ENCODE measurements at regions not wholly inside any gene's neighbourhood (a gene's known extent, or its start where the extent isn't known, plus 50 kb on each side); places are given as distances from the start of the nearest gene placed in this dataset.

DNA sequence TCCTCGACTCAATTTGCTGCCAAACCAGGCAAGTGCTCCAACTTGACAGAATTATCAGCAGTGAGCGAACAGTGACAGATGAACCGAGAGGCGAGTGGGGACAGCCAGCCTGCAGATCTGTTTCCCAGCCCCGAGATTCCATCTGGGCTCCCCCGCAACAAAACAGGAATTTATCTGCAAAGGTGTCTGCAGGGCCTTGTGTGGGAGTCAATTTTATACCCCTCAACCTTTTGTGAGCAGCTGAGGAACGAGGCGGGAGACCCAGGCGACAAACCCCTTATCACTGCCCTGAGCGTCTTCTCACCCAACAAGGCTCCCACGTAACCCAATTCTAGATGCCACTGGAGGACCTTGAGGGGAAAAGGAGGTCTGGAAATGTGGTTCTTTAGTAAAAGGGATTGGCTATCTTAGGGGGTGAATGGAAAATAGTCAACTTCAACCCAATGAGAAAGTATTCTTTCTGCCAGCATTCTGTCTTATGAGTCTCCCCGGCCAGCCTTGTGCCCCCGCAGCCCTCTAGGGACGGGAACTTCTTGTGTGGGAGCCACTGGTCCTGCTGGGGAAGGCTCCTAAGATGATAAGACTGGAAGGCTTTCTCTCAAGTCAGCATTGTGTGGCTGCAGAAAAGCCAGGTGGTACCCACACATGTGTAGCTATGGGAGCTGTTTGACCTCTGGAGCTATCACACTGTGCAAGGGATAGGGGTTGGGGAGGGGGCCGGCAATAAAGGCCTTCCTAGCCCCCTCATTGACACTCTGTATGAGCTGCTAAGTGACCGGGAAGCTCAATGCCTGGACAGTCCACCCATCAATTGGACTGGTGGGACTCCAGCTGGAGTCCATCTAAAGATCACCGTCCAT is 527.9 kb downstream of the SHQ1 start:
- H3K4me1 ChIP-seq = peaks cover 0 to 10% (median 3%) of the 10 kb centered on the region in 4 donors
- no peaks in the 10 kb centered on the region for H3K9me3 ChIP-seq
- TF ChIP-seq, protein P1, sequence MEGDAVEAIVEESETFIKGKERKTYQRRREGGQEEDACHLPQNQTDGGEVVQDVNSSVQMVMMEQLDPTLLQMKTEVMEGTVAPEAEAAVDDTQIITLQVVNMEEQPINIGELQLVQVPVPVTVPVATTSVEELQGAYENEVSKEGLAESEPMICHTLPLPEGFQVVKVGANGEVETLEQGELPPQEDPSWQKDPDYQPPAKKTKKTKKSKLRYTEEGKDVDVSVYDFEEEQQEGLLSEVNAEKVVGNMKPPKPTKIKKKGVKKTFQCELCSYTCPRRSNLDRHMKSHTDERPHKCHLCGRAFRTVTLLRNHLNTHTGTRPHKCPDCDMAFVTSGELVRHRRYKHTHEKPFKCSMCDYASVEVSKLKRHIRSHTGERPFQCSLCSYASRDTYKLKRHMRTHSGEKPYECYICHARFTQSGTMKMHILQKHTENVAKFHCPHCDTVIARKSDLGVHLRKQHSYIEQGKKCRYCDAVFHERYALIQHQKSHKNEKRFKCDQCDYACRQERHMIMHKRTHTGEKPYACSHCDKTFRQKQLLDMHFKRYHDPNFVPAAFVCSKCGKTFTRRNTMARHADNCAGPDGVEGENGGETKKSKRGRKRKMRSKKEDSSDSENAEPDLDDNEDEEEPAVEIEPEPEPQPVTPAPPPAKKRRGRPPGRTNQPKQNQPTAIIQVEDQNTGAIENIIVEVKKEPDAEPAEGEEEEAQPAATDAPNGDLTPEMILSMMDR (IDR thresholded peaks at IDR 0.05) = no peak
- TF ChIP-seq EP300 (IDR thresholded peaks at IDR 0.05) (no peak), POLR2A (IDR thresholded peaks at IDR 0.05) (no peak), POLR2AphosphoS5 (IDR thresholded peaks at IDR 0.05) (no peak)
- no peak overlapping the region for H3K27ac ChIP-seq
- ATAC-seq (ENCODE audit: low FRiP score in 2 of 2) (no peak), DNase-seq (no peak)
- H3K27me3 ChIP-seq = no peaks in the 10 kb centered on the region
- WGBS, 2 donors = 82 to 88% methylated on average over 17 of the region's 17 CpGs
- H3K4me3 ChIP-seq = no peak overlapping the region
- H3K36me3 ChIP-seq = no peaks in the 10 kb centered on the region

DNA sequence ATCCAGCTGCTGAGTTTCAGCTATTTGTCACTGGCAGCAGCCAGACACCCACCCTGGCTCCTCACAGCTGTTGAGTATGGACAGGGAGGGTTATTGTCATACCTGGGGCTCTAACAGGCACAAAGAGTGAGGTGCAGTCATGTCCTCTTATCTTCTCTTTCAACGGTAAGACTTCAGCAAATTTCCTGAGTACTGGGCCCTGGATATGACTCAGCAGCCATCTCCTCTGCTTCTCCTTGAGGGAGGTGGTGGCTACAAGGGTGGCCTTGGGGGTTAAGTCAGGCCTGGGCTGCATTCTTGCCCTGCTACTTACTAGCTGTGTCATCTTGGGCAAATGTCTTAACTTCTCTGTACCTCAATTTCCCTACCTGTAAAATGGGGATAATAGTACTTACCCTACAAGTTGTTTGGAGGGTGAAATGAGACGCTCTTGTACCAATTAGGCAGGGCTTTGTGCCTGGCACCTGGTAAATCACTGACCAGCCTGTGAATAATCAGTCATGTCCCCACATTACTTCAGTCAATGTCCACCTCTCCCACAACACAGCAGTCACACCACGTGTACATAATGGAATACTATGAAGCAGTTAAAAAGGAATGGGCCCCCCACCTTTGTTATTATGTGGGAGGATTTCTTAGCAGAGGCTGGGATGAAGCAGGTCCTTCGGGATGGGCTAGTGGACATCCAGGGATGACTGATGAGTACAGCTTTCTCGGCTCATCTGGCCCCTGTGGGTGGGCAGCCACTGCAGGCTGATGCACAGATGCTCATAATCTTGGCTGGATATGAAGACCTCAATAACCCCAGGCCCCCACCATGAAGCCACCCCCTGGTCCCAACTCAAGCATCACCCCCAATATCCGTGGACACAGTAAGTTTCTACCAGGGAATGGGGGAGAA is 528.8 kb downstream of the SHQ1 start:
- ATAC-seq (ENCODE audit: low FRiP score in 2 of 2) = no peak
- TF ChIP-seq POLR2A (IDR thresholded peaks at IDR 0.05) (no peak), POLR2AphosphoS5 (IDR thresholded peaks at IDR 0.05) (no peak), EP300 (IDR thresholded peaks at IDR 0.05) (no peak)
- TF ChIP-seq, protein P1 (IDR thresholded peaks at IDR 0.05) = no peak

DNA sequence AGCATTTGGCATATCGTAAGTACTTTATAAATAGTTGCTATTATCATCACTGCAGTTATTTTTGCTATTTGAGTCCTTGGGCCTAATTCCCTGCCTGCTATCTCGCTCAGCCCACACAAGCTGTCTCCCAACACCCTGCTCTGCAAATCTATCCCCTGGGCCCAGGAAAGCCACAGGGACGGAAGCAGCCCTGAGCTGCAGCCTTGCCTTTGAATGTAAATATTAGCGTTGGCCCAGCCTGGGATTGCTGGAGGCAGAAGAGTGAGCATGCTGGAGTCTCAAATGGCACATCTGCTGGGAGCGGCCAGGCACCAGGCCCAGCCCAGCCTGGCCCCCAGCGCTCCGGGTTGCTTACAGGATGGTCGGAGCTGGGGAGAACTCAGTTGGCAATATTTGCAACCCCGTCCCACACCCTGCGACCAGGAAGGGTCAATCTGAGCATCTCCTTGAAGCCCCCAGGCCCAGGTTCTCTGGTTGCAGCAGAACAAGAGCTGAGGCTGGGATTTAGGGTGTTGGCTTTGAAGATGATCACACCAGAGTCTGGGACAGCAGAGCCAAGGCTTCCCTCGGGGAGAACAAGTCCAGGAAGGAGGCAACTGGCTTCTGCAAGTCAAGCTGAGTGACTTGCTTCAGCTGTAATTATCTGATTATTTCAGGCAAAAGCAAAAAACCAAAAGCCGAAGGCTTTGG is 529.6 kb downstream of the SHQ1 start:
- DNase-seq = no peak
- H3K27ac ChIP-seq = no peak overlapping the region
- ATAC-seq (ENCODE audit: low FRiP score in 2 of 2) = no peak
- H3K9me3 ChIP-seq = no peaks in the 10 kb centered on the region
- no peak overlapping the region for H3K4me3 ChIP-seq
- peaks cover 0 to 10% (median 3%) of the 10 kb centered on the region in 4 donors for H3K4me1 ChIP-seq
- WGBS, 2 donors = 72 to 73% methylated on average over 8 to 12 of the region's 12 CpGs
- H3K27me3 ChIP-seq = no peaks in the 10 kb centered on the region
- TF ChIP-seq POLR2A (IDR thresholded peaks at IDR 0.05) (no peak), EP300 (IDR thresholded peaks at IDR 0.05) (no peak), POLR2AphosphoS5 (IDR thresholded peaks at IDR 0.05) (no peak)
- TF ChIP-seq, protein P1 (IDR thresholded peaks at IDR 0.05) = no peak
- no peaks in the 10 kb centered on the region for H3K36me3 ChIP-seq

More for the DNA sequence above, 528.8 kb downstream of the SHQ1 start:
- Histone ChIP-seq H3K36me3 (no peaks in the 10 kb centered on the region), H3K4me3 (no peak overlapping the region), H3K9me3 (no peaks in the 10 kb centered on the region), H3K4me1 (peaks cover 0 to 10% (median 3%) of the 10 kb centered on the region in 4 donors), H3K27me3 (no peaks in the 10 kb centered on the region), H3K27ac (no peak overlapping the region)
- WGBS, 2 donors = 73% methylated on average over 4 to 6 of the region's 6 CpGs
- DNase-seq = no peak

DNA sequence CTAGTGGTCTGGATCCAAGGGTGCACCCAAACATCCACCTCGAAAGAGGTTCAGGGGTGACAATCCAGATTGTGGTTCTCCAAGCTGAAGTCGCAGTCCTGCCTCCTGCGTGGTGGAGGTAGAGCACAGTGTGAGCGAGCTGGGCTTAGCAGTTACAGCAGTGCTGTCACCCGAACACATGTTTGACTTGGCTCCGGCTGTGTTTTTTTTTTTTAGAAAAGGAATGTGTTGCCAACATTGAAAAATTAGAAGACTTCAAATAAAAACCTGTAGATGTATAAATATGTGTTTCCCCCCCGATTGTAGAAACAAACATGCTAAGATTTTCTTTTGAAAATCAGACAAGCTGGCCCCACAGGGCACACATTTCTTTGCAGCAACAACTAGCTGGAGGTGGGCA is 530.8 kb downstream of the SHQ1 start:
- H3K27me3 ChIP-seq = no peaks in the 10 kb centered on the region
- peaks cover 0 to 10% (median 3%) of the 10 kb centered on the region in 4 donors for H3K4me1 ChIP-seq
- no peaks in the 10 kb centered on the region for H3K9me3 ChIP-seq
- TF ChIP-seq EP300 (IDR thresholded peaks at IDR 0.05) (no peak), POLR2A (IDR thresholded peaks at IDR 0.05) (no peak), POLR2AphosphoS5 (IDR thresholded peaks at IDR 0.05) (no peak)
- TF ChIP-seq, protein P1 (IDR thresholded peaks at IDR 0.05) = no peak
- DNase-seq (no peak), ATAC-seq (ENCODE audit: low FRiP score in 2 of 2) (no peak)
- H3K27ac ChIP-seq = no peak overlapping the region
- no peaks in the 10 kb centered on the region for H3K36me3 ChIP-seq
- 51 to 80% methylated on average over 6 to 7 of the region's 7 CpGs for WGBS, 2 donors
- H3K4me3 ChIP-seq = no peak overlapping the region
